Prostate gland (tissue), 2 donors: ENCODE measurements at regions not wholly inside any gene's neighbourhood (a gene's known extent, or its start where the extent isn't known, plus 50 kb on each side); places are given as distances from the start of the nearest gene placed in this dataset.

ENCODE experiments used
- DNase-seq: peaks from one replicate; pipeline ENCODE4 v3.0.0-alpha.2; 2019; ENCODE audit warnings: low spot score
- H3K27ac ChIP-seq, 2 donors: fragments of 200-600 bp; sonication (generic); 2 replicates each; pipeline ENCODE4 v1.5.1; 2017 to 2019
- H3K27me3 ChIP-seq: fragments of 200-600 bp; sonication (generic); replicated peaks from 2 replicates; pipeline ENCODE4 v1.5.1; 2019; ENCODE audit not compliant: insufficient read depth
- H3K36me3 ChIP-seq, 2 donors: fragments of 200-600 bp; sonication (generic); 1 replicate in 1 of 2; 2 replicates in 1 of 2; pipeline versions ENCODE4 v1.5.1 to v1.8.1; 2017 to 2019
- H3K4me1 ChIP-seq: fragments of 200-600 bp; sonication (generic); replicated peaks from 2 replicates; pipeline ENCODE4 v1.5.1; 2019
- H3K4me3 ChIP-seq, 2 donors: fragments of 200-600 bp; sonication (generic); 2 replicates each; pipeline ENCODE4 v1.5.1; 2017 to 2019
- H3K9me3 ChIP-seq: fragments of 200-600 bp; sonication (generic); 2 replicates; pipeline ENCODE4 v1.5.1; 2017
- POLR2A ChIP-seq: fragments of 450-650 bp; IDR thresholded peaks from one replicate; pipeline ENCODE4 v1.6.1; 2016; ENCODE audit warnings: antibody characterized with exemption, mild to moderate bottlenecking
- POLR2AphosphoS5 ChIP-seq: sonication (generic); formaldehyde crosslinking; IDR thresholded peaks from one replicate; pipeline ENCODE4 v1.6.1; 2017; ENCODE audit warnings: antibody characterized with exemption
- WGBS: methylation state at CpG from one replicate; pipeline ENCODE4 v1.1.5; 2018; 5-methylcytosine and 5-hydroxymethylcytosine counted together
- intact Hi-C: fragments of 100-400 bp; cut with DNase I; formaldehyde crosslinking; loops from one replicate; pipeline ENCODE4 v1.14.2; 2022
- TF ChIP-seq, protein P1 (sequence below), 4 experiments: fragments of 200-600 bp in 2 of 4; fragments of 450-650 bp in 2 of 4; sonication (generic) in 2 of 4; IDR thresholded peaks; 1 replicate in 3 of 4; 2 replicates in 1 of 4; pipeline ENCODE4 v1.5.1; 2016 to 2019; ENCODE audit warnings: antibody characterized with exemption in 4 of 4, mild to moderate bottlenecking in 2 of 4, moderate library complexity in 2 of 4

DNA sequence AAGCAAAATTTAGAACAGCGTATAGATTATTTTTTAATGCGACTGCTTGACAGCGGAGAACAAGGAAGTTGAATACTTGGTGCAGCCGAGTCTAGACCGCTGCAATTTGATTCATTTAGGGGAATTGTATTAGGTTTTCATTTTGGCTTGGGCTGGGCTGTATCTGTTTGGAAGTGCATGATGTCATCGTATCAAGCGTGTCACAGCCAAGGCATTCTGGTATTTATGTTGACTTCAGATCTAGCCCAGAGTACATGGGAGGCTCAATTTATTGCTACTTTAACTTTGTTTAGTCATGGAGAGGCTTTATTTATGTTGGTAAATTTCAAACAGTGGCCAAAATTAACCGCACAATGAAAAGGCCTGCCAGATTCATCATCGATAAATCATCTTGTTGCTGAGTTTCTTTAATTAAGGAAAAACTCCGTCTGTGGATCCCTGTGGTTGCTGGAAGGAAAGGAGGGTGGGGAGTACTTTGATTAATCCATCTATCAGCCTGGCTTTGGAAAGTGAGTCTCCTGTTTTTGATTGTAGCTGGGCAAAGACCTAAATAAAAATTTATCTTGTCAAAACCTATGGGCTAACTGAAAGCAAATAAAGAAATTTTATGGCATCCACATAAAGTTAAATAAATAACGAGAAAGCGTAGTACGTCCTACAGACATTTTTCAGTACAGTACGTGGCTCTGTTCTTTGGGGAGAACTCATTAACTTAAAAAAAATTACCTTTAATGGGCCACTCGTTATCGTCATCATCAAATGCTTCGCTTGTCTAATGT is 230.4 kb upstream of the SPRED2 start:
- Histone ChIP-seq H3K27me3 (no peaks in the 10 kb centered on the region), H3K9me3 (no peaks in the 10 kb centered on the region), H3K27ac (no peak overlapping the region), H3K36me3 (no peaks in the 10 kb centered on the region), H3K4me3 (no peak overlapping the region), H3K4me1 (no peaks in the 10 kb centered on the region)
- WGBS, result 24% methylated on average over 17 of the region's 17 CpGs
- intact Hi-C loops, result no loop called here
- TF ChIP-seq POLR2AphosphoS5 (no peak), POLR2A (no peak)
- TF ChIP-seq, protein P1, sequence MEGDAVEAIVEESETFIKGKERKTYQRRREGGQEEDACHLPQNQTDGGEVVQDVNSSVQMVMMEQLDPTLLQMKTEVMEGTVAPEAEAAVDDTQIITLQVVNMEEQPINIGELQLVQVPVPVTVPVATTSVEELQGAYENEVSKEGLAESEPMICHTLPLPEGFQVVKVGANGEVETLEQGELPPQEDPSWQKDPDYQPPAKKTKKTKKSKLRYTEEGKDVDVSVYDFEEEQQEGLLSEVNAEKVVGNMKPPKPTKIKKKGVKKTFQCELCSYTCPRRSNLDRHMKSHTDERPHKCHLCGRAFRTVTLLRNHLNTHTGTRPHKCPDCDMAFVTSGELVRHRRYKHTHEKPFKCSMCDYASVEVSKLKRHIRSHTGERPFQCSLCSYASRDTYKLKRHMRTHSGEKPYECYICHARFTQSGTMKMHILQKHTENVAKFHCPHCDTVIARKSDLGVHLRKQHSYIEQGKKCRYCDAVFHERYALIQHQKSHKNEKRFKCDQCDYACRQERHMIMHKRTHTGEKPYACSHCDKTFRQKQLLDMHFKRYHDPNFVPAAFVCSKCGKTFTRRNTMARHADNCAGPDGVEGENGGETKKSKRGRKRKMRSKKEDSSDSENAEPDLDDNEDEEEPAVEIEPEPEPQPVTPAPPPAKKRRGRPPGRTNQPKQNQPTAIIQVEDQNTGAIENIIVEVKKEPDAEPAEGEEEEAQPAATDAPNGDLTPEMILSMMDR (IDR thresholded peaks at IDR 0.05), result no peak
- no peak for DNase-seq

DNA sequence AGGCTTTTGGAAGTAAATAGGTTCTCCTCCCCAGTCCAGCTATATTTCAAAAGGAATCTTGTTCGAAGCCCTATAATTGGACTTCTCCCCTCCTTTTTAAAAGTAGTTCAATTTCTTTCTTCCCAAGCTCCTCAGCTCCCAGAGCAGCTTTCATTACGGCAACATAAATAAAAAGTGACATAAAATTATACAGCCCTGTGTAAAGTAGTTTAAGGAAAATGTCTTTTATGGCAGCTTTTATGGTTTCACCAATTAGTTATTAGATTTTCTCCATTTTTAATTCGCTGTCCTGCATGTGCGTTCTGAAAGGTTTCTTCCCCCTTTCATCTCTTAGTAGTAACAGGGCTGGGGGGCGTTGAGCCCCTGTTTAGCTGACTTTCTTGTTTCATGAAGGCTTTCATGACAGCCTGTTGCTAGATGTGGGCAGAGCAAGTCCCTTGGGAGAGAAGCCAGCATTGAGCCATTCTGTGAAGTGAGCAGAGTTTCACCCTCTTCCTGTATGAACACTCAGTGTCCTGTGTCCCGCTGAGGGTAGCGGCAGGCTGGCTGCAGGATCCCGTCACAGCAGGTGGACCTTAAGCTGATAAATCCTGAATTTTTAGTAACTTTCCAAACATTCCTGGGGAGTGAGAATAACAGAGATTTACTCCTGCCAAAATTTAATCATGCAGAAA is 229.7 kb upstream of the SPRED2 start:
- no peaks in the 10 kb centered on the region for H3K27me3 ChIP-seq
- no peak for TF ChIP-seq POLR2A
- TF ChIP-seq, protein P1 (IDR thresholded peaks at IDR 0.05), result no peak
- no peak for TF ChIP-seq POLR2AphosphoS5
- no peak overlapping the region for H3K4me3 ChIP-seq
- WGBS, result 31% methylated on average over 8 of the region's 8 CpGs
- no peak for DNase-seq
- H3K27ac ChIP-seq, result no peak overlapping the region
- intact Hi-C loops, result no loop called here
- H3K4me1 ChIP-seq, result no peaks in the 10 kb centered on the region
- H3K9me3 ChIP-seq, result no peaks in the 10 kb centered on the region
- no peaks in the 10 kb centered on the region for H3K36me3 ChIP-seq

DNA sequence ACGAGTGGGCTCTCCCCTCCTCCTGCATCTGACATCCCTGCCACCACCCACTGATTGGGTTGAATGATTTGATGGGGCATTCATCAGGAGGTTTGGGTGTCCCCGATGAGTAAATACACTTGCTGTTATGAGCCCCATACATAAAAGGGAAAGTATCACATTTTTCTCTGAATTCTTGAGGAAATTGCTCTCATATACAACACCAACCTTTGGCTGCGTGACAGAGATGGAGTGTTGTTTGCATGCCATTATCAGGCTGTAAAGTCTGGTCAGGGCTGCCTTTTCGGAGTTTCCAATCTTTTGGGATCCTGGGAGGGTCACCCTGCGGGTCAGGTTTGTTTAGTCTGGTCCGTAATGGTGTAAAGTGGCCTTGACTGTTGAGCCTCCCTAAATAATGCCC is 227.9 kb upstream of the SPRED2 start:
- no peak overlapping the region for H3K4me3 ChIP-seq
- WGBS, result 65% methylated on average over 6 of the region's 6 CpGs
- H3K27me3 ChIP-seq, result no peaks in the 10 kb centered on the region
- no peaks in the 10 kb centered on the region for H3K9me3 ChIP-seq
- DNase-seq, result no peak
- intact Hi-C loops, result no loop called here
- no peak overlapping the region for H3K27ac ChIP-seq
- no peak for TF ChIP-seq POLR2AphosphoS5
- TF ChIP-seq POLR2A, result no peak
- TF ChIP-seq, protein P1 (IDR thresholded peaks at IDR 0.05), result no peak
- H3K4me1 ChIP-seq, result no peaks in the 10 kb centered on the region
- no peaks in the 10 kb centered on the region for H3K36me3 ChIP-seq

DNA sequence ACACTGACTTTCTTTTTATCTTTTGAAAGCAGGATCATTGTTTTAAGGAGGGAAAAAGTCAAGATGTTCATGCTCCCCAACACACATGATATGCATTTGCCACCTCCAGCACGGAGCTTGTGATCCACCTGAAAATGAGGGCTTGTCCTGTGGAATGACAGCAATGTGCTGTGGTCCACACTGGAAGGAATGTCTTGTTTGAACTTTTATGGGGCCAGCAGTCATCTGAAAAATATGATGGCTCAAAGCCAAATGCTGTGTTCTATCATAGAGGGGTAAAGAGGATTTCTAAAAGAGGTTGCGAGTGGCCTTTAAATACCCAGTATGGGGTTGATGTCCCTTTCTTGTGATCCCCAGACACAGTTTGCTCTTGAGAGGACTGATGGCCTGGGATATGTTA is 226.5 kb upstream of the SPRED2 start:
- WGBS, result 76% methylated on average over 2 of the region's 2 CpGs
- no peaks in the 10 kb centered on the region for H3K9me3 ChIP-seq
- H3K27me3 ChIP-seq, result no peaks in the 10 kb centered on the region
- intact Hi-C loops, result no loop called here
- TF ChIP-seq POLR2A, result no peak
- TF ChIP-seq, protein P1 (IDR thresholded peaks at IDR 0.05), result no peak
- TF ChIP-seq POLR2AphosphoS5, result no peak
- no peak overlapping the region for H3K4me3 ChIP-seq
- no peak overlapping the region for H3K27ac ChIP-seq
- H3K4me1 ChIP-seq, result no peaks in the 10 kb centered on the region
- DNase-seq, result no peak
- H3K36me3 ChIP-seq, result no peaks in the 10 kb centered on the region

DNA sequence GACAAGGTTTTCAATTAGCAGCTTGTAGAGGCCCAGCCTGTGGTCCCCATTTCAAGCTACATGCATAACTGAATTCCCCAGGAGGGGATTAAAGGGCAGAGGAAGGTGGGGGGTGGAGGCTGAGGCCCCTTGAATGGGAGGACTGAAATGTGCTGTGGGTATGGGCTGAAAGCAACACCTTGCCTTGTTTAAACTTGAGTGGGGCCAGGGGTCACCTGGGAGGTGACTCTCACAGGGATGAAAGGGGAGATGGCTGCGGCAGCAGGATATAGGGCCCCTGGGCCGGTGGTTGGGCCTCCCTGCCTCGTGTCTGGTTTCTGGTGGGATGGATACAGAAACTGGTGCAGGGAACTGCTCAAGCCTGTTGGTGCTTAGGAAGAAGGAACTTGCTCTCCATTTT is 225.9 kb upstream of the SPRED2 start:
- Histone ChIP-seq H3K9me3 (no peaks in the 10 kb centered on the region), H3K27me3 (no peaks in the 10 kb centered on the region), H3K4me1 (no peaks in the 10 kb centered on the region), H3K27ac (no peak overlapping the region), H3K4me3 (no peak overlapping the region), H3K36me3 (no peaks in the 10 kb centered on the region)
- TF ChIP-seq, protein P1 (IDR thresholded peaks at IDR 0.05), result no peak
- TF ChIP-seq POLR2AphosphoS5 (no peak), POLR2A (no peak)
- intact Hi-C loops, result no loop called here
- DNase-seq, result no peak
- 96% methylated on average over 3 of the region's 3 CpGs for WGBS
